ENCODE measurements at regions not wholly inside any gene's neighbourhood (a gene's known extent, or its start where the extent isn't known, plus 50 kb on each side); places are given as distances from the start of the nearest gene placed in this dataset.
"Not testable (repeated sequence)": the region's sequence is repeated elsewhere in the genome, so short reads cannot be mapped to it uniquely, and the experiment has no call there.

DNA sequence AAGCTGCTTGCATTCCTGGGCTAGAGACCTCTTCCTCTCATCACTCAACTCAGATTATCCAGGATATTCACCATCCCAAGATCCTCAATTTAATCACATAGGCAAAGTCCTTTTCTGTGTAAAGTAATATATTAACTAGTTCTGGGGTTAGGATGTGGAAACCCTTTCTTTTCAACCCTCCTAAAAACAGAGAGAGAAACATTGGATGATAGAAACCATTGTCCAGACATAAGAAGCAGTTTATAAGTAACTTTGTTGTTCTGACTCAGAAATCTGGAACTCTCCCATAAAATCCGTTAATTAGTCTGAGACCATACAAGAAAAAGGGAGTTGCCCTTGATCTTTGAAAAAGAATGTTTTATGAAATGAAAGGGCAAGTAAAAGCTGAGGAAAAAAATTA lies 817.1 kb upstream of the CDH9 start:
- DNase-seq, result no peak

DNA sequence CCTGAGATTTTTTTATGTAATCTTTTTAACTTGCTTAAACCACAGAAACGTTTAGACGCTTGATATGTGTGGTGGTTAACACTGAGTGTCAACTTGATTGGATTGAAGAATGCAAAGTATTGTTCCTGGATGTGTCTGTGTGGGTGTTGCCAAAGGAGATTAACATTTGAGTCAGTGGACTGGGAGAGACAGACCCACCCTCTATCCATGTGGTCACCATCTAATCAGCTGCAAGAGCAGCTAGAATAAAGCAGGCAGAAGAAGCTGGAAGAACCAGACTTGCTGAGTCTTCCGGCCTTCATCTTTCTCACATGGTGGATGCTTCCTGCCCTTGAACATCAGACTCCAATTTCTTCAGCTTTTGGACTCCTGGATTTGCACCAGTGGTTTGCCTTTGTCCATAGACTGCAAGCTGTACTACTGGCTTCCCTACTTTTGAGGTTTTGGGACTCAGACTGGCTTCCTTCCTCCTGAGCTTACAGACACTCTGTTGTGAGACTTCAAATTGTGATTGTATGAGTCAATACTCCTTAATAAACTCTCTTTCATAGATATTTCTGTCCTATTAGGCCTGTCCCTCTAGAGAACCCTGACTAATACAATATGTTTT lies 816.0 kb upstream of the CDH9 start:
- no peak for DNase-seq

DNA sequence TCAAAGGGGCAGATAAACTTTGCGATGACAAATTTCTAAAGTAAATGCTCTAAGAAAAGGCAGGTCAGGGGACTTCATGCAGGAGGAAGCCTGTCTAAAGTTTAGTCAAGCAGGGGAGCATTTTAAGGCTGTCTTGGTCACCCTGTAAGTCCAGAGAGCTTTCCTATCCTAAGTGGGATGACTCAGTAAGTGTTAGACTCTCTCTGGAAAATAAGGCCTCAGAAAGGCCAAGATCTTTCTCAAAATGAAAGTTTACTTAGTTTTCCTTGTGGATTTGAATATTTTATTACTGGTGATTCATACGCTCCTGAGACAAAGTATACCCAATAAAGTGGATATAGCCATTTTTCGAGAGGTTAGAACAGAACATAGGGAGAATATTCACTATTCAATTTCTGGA lies 806.9 kb upstream of the CDH9 start:
- no peak for DNase-seq

DNA sequence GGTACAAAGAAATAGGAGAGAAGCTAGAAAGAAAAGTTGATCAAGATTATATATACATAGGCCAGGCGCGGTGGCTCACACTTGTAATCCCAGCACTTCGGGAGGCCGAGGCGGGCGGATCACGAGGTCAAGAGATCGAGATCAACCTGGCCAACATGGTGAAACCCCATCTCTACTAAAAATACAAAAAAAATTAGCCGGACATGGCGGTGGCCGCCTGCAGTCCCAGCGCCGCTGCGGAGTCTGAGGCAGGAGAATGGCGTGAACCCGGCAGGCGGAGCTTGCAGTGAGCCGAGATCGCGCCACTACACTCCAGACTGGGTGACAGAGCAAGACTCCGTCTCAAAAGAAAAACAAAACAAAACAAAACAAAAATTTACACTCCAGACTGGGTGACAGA lies 798.3 kb upstream of the CDH9 start:
- not testable (repeated sequence) for DNase-seq

DNA sequence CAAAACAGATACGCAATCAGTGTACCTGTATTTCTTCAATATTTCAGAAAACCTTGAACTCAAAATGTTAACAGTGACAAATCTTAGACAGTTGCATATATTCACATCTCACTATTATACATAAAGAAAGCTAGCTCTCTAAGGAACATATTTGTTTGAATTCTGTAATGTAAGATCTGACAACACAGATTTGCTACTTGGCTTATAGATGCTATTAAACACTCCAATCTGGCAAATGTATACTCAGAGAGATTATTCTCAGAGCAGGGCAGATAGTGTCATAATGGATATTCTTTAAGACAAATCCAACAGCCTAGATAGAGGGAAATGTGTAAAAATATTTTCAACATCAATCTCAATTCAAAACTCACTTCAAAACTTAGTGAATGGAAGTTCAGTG lies 794.5 kb upstream of the CDH9 start:
- no peak for DNase-seq

- no peak for DNase-seq
These were observed 792.2 kb upstream of the CDH9 start for GRCh38 chr5:27830546-27830945.

GRCh38 chr5:27821681-27822080 lies 783.3 kb upstream of the CDH9 start:
- no peak for DNase-seq

GRCh38 chr5:27818888-27819287 lies 780.5 kb upstream of the CDH9 start:
- DNase-seq, result no peak

- DNase-seq, result no peak
These were observed 776.6 kb upstream of the CDH9 start for GRCh38 chr5:27814983-27815382.

- DNase-seq, result no peak
These were observed 775.9 kb upstream of the CDH9 start for GRCh38 chr5:27814286-27814685.

DNA sequence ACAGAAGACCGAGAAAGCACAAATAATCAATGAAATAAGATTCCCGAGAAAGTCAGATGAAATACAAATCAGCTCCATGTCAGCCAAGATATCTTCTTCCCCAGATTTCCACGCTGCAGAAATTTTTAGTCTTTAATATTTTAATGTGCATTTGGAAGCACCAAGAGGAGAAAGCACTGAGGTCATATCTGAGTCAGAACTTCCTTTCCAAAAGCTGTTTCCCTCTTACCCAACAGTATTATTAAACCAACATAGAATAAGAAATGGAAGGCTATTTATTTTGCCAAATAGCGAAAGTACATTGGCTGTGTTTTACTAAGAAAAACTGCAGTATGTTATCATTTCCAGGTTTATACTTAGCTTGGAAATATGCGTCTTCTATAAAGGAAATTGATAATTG lies 772.1 kb upstream of the CDH9 start:
- no peak for DNase-seq

DNA sequence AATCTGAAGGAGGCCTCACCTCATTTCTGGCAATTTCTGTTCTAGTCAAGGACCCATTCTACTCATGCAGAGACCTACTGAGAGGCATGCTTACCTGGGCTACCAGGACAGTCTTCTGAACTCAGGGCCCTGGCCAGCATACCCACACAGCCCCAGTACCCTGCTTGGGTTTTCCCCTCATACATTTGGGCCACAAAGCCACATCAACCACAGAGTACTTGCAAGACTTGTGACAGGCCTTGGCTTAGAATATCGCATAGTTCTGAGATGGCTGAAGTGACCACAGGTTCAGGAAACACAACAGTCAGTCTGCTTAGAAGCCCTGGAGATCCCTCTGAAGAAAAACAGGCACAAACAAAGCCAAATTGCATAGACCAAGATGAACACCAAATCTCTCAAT lies 758.8 kb upstream of the CDH9 start:
- no peak for DNase-seq

GRCh38 chr5:27788184-27788583 lies 749.8 kb upstream of the CDH9 start:
- no peak for DNase-seq

DNA sequence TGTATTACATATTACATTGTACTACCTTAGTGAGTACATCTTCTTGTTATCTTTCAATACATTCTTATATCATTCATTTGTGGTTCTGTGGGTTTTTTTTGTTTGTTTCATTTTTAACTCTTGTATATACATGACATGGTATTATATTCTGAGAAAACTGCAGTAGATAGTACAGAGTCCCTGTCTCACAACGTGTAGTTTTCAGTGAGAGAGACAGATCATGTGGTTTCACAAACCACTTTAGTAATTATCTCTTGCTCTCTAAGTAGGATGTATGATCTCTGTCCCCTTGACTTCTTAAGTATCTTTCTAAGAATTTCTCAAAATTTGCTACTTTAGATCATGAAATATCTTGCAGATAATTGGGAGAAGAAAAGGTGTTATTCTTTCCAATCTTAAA lies 745.9 kb upstream of the CDH9 start:
- no peak for DNase-seq

DNA sequence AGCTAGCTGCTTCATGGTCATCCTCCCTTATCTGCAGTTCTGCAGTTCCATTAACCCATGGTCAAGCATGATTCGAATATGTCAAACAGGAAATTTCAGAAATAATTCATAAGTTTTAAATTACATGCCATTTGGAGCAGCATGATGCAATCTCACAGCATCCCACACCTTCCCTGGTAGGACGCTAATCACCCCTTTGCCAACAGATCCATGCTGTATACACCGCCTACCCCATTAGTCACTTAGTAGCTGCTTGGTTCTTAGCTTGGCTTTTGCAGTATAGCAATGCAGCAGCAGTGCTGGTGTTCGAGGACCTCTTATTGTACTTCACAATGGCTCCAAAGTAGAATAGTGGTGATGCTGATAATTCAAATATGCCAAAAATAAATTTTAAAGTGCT lies 739.7 kb upstream of the CDH9 start:
- no peak for DNase-seq

GRCh38 chr5:27773636-27774035 lies 735.2 kb upstream of the CDH9 start:
- DNase-seq, result no peak

DNA sequence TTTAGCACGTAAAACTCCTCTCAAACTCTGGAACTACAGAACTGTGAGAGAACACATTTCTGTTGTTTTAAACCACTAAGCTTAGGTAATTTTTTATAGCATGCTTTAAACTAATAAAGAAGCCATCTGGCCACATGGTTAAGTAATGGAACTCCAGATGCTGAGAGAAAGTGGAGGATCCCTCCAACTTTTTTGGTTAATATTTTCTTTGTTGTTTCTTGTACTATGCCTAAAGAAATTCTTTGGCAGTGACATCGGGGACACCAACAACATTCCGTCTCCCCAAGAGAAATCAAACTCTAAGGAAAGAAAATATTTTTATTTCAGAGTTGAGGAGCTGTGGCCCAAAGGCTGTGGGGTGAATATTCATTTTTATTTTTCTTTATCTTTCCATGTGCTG lies 734.8 kb upstream of the CDH9 start:
- no peak for DNase-seq

DNA sequence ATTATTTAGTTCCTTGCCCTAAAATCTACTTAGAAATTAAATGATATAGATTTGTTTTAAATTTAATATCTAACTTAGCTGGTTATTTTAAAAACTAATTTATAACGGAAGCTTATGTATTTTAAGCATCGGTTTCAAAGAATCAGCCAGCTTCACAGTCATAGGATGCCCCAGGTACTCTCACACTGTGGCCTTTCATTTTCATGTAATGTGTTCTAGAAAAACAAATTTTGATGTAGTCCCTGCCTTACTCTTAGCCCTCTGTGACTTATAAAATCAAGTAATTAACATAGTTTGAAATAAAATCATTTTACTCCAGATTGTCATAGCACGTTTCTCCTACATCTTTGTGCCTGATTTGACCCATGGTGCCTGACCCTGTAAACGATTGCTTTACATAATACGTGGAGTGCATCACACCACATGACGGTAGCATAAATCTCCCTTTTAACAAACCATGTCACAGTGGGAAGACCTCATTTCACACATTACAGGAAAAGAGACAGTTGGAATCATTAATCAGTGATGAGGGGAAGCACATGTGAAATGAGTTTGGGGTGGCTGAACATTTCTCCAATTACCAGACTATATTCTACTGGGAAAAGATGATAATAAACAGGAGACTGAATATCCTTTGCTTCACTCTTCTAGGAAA lies 731.5 kb upstream of the CDH9 start:
- no peak for DNase-seq

DNA sequence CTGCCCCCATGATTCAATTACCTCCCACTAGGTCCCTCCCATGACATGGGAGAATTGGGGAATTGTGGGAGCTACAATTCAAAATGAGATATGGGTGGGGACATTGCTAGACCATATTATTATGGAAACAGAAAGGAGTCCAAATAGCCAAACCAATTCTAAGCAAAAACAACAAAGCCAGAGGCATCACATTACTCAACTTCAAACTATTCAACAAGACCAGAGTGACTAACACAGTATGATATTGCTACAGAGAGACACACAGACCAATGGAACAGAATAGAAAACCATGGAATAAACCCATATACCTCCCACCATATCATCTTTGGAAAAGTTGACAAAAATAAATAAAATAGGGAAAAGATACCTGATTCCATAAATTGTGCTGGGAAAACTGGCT lies 710.5 kb upstream of the CDH9 start:
- no peak for DNase-seq

GRCh38 chr5:27743383-27743979 lies 705.1 kb upstream of the CDH9 start:
- not testable (repeated sequence) for DNase-seq

DNA sequence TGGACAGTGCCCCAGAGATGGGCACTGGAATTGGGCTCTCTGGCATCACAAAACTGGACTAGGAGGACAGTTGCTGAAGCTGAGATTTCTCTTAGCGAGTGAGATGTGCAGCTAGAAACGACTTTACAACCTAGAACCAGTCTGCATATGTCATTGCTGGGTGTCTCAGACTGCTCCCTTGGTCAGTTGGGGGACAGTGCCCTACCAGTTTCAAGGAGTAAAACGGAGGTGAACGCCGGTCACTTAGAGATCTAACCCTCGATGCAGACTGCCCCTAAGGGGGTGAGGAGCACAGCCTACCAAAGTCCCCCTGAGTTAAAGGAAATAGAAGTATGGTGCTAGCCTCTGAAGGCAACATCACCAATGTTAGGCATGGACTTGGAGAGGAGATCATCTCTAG lies 704.4 kb upstream of the CDH9 start:
- no peak for DNase-seq

DNA sequence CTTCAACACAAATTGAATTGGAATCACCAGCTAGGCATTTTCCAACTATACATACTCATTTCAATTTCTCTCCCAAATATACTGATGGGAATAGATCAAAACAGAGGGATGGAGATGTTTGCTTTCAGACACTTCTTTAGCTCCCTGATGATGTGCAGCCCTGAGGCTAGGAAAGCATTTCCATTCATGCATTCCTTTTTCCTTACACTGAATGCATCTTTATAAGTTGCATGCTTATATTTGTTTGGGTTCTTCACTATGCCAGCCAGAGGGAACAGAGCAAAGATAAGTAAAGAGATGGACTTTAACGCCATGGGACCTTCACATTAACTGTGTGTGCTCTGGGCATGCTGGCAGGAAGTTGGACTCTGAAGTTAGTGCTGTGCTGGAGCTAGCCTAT lies 696.5 kb upstream of the CDH9 start:
- no peak for DNase-seq

DNA sequence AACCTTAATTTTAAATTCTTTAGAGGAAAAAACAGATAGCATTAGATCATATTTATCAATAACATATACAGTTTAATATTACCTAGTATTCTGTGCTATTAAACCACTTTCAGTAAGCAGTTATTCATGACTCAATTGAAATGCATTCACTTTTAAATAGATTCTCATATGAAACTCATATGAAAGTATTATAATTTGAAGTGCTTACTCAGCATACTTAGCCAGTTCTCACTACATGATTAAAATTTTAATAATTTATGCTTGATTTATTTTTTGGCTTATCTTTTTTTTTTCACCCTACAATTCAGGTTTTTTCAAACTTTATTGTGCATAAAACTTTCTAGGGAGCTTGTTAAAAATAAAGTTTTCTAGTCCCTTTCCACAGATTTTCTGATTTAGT lies 694.9 kb upstream of the CDH9 start:
- DNase-seq, result no peak

- no peak for DNase-seq
These were observed 688.9 kb upstream of the CDH9 start for GRCh38 chr5:27727254-27727653.

GRCh38 chr5:27722337-27722736 lies 684.0 kb upstream of the CDH9 start:
- no peak for DNase-seq
